ENCODE measurements at regions not wholly inside any gene's neighbourhood (a gene's known extent, or its start where the extent isn't known, plus 50 kb on each side); places are given as distances from the start of the nearest gene placed in this dataset.

GRCh38 chr3:137947117-137947516 lies 62.8 kb upstream of the CLDN18 start:
- intact Hi-C loops (cut with micrococcal nuclease): no loop called here
- no peaks in the 10 kb centered on the region for H3K9me3 Mint-ChIP-seq (ENCODE audit: insufficient read depth)
- H3K4me1 Mint-ChIP-seq: peaks cover 2% of the 10 kb centered on the region
- Histone ChIP-seq H3K4me1 (ENCODE audit: control insufficient read depth in 2 of 2, insufficient read depth in 2 of 2, low read length in 2 of 2) (no peaks in the 10 kb centered on the region), H3K27me3 (replicated peaks in 1 of 4; ENCODE audit: control extremely low read depth in 1 of 4, control insufficient read depth in 3 of 4, insufficient read depth in 4 of 4, low read length in 3 of 4) (no peaks in the 10 kb centered on the region), H3K4me3 (ENCODE audit: control extremely low read depth in 1 of 5, extremely low read depth in 1 of 5, insufficient read depth in 1 of 5, low read depth in 2 of 5, low read length in 4 of 5) (no peak overlapping the region), H3K27ac (ENCODE audit: low read length in 2 of 2) (no peak overlapping the region), H2AFZ (ENCODE audit: insufficient read depth, low read depth, low read length, poor library complexity, severe bottlenecking) (no peak overlapping the region), H3K4me2 (replicated peaks; ENCODE audit: low read depth, low read length, poor library complexity, severe bottlenecking) (no peak overlapping the region), H3K9me3 (ENCODE audit: control extremely low read depth in 1 of 3, control insufficient read depth in 2 of 3, insufficient read depth in 1 of 3, low read length in 2 of 3) (peaks cover 0 to 3% (median 0%) of the 10 kb centered on the region in 3 donors), H3K9ac (ENCODE audit: low read length) (no peak overlapping the region), H3K79me2 (ENCODE audit: control insufficient read depth, insufficient read depth, low read length) (no peaks in the 10 kb centered on the region), H4K20me1 (ENCODE audit: control insufficient read depth, insufficient read depth, low read length, poor library complexity, severe bottlenecking) (no peaks in the 10 kb centered on the region), H3K36me3 (replicated peaks in 1 of 2; ENCODE audit: control extremely low read depth in 1 of 2, control insufficient read depth in 1 of 2, extremely low read depth in 1 of 2, insufficient read depth in 2 of 2, low read length in 1 of 2) (no peaks in the 10 kb centered on the region)
- no peak overlapping the region for H3K27ac Mint-ChIP-seq
- WGBS (ENCODE audit: insufficient coverage): no CpG with 5 or more reads among the region's 2 CpGs
- TF ChIP-seq EZH2 (IDR thresholded peaks at IDR 0.05; ENCODE audit: borderline replicate concordance, insufficient read depth, low read depth, low read length, poor library complexity, severe bottlenecking): no peak
- no peak for TF ChIP-seq CTCF (IDR thresholded peaks at IDR 0.05)
- H3K27me3 Mint-ChIP-seq: peaks cover 4% of the 10 kb centered on the region
- ChIA-PET POLR2A (no interaction called here), CTCF (interaction anchor here (0.7 to 1.8 kb wide), 3 partner anchors 11 to 1879 kb away, joined by 3 to 7 read pairs (median 3); no protein-coding TSS in a partner anchor)
- DNase-seq: no peak
- ATAC-seq (ENCODE audit: low read depth): no peak
- H3K4me3 Mint-ChIP-seq: no peak overlapping the region

- H2AFZ ChIP-seq (ENCODE audit: insufficient read depth, low read depth, low read length, poor library complexity, severe bottlenecking): no peak overlapping the region
- H3K4me1 Mint-ChIP-seq: peaks cover 2% of the 10 kb centered on the region
- 100% methylated on average over 2 of the region's 3 CpGs for WGBS (ENCODE audit: insufficient coverage)
- H3K9me3 ChIP-seq (ENCODE audit: control extremely low read depth in 1 of 3, control insufficient read depth in 2 of 3, insufficient read depth in 1 of 3, low read length in 2 of 3): peaks cover 0 to 3% (median 0%) of the 10 kb centered on the region in 3 donors
- intact Hi-C loops (cut with micrococcal nuclease): no loop called here
- no peak overlapping the region for H3K9ac ChIP-seq (ENCODE audit: low read length)
- ChIA-PET CTCF (interaction anchor here (1.8 kb wide), 1 partner anchor 9 kb away, joined by 7 read pairs; no protein-coding TSS in a partner anchor), POLR2A (no interaction called here)
- no peak for DNase-seq
- H3K4me2 ChIP-seq (replicated peaks; ENCODE audit: low read depth, low read length, poor library complexity, severe bottlenecking): no peak overlapping the region
- H3K36me3 ChIP-seq (replicated peaks in 1 of 2; ENCODE audit: control extremely low read depth in 1 of 2, control insufficient read depth in 1 of 2, extremely low read depth in 1 of 2, insufficient read depth in 2 of 2, low read length in 1 of 2): no peaks in the 10 kb centered on the region
- H3K9me3 Mint-ChIP-seq (ENCODE audit: insufficient read depth): no peaks in the 10 kb centered on the region
- TF ChIP-seq EZH2 (IDR thresholded peaks at IDR 0.05; ENCODE audit: borderline replicate concordance, insufficient read depth, low read depth, low read length, poor library complexity, severe bottlenecking) (no peak), CTCF (IDR thresholded peaks at IDR 0.05) (no peak)
- no peak overlapping the region for H3K4me3 ChIP-seq (ENCODE audit: control extremely low read depth in 1 of 5, extremely low read depth in 1 of 5, insufficient read depth in 1 of 5, low read depth in 2 of 5, low read length in 4 of 5)
- H3K4me3 Mint-ChIP-seq: no peak overlapping the region
- H3K27me3 Mint-ChIP-seq: peaks cover 7% of the 10 kb centered on the region
- no peak for ATAC-seq (ENCODE audit: low read depth)
- H3K27ac Mint-ChIP-seq: no peak overlapping the region
- H4K20me1 ChIP-seq (ENCODE audit: control insufficient read depth, insufficient read depth, low read length, poor library complexity, severe bottlenecking): no peaks in the 10 kb centered on the region
- no peak overlapping the region for H3K27ac ChIP-seq (ENCODE audit: low read length in 2 of 2)
- H3K27me3 ChIP-seq (replicated peaks in 1 of 4; ENCODE audit: control extremely low read depth in 1 of 4, control insufficient read depth in 3 of 4, insufficient read depth in 4 of 4, low read length in 3 of 4): no peaks in the 10 kb centered on the region
- no peaks in the 10 kb centered on the region for H3K79me2 ChIP-seq (ENCODE audit: control insufficient read depth, insufficient read depth, low read length)
- H3K4me1 ChIP-seq (ENCODE audit: control insufficient read depth in 2 of 2, insufficient read depth in 2 of 2, low read length in 2 of 2): no peaks in the 10 kb centered on the region
Measured at GRCh38 chr3:137948400-137949072, 61.4 kb upstream of the CLDN18 start.

All from B cell (primary cell).